PC-3 (cell line): ENCODE measurements at regions not wholly inside any gene's neighbourhood (a gene's known extent, or its start where the extent isn't known, plus 50 kb on each side); places are given as distances from the start of the nearest gene placed in this dataset.

ENCODE experiments used
- ATAC-seq: fragments of 200-7000 bp; cut with Tn5 transposase; 2 replicates; pipeline ENCODE4 v1.9.1; 2020; ENCODE audit warnings: mild to moderate bottlenecking, moderate library complexity
- BruUV-seq: library from RNA; stranded (reverse); fragments of 400-500 nt; replicated peaks from 2 replicates; lab custom pipeline; 2021; lab: Mats Ljungman, UMichigan
- CTCF ChIA-PET: fragments of 300-600 bp; sonication (Branson Sonifier 250); formaldehyde crosslinking; loops from one replicate; lab custom pipeline; 2022; ENCODE audit warnings: antibody characterized with exemption; lab: Charles Lee
- POLR2A ChIA-PET: fragments of 300-600 bp; sonication (Branson Sonifier 250); formaldehyde crosslinking; loops from one replicate; lab custom pipeline; 2022; ENCODE audit warnings: antibody characterized with exemption; ENCODE audit not compliant: unreplicated experiment; lab: Charles Lee
- DNase-seq: peaks from one replicate; pipeline ENCODE4 v3.0.0-alpha.2; 2015
- H2AFZ ChIP-seq: fragments of 300-600 bp; sonication (generic); 2 replicates; pipeline ENCODE4 v1.6.0; 2016; ENCODE audit warnings: antibody characterized with exemption, low read length
- H3F3A ChIP-seq: fragments of 300-600 bp; sonication (generic); one replicate; pipeline ENCODE4 v1.6.0; 2017; ENCODE audit warnings: antibody characterized with exemption, low read length, control low read depth, mild to moderate bottlenecking; ENCODE audit not compliant: unreplicated experiment
- H3K27ac ChIP-seq: fragments of 300-600 bp; sonication (generic); 2 replicates; pipeline ENCODE4 v1.5.1; 2016; ENCODE audit warnings: mild to moderate bottlenecking, low read length
- H3K27me3 ChIP-seq: fragments of 300-600 bp; sonication (generic); 2 replicates; pipeline ENCODE4 v1.6.1; 2016; ENCODE audit warnings: low read length, mixed read lengths
- H3K36me3 ChIP-seq: fragments of 300-600 bp; sonication (generic); 2 replicates; pipeline ENCODE4 v1.6.1; 2016; ENCODE audit warnings: low read depth, mixed run types, low read length, mixed read lengths
- H3K4me1 ChIP-seq: fragments of 300-600 bp; sonication (generic); 2 replicates; pipeline ENCODE4 v1.5.1; 2016; ENCODE audit warnings: low read length; ENCODE audit not compliant: insufficient read depth
- H3K4me2 ChIP-seq: fragments of 300-600 bp; sonication (generic); 2 replicates; pipeline ENCODE4 v1.6.0; 2016; ENCODE audit warnings: low read length
- H3K4me3 ChIP-seq: fragments of 300-600 bp; sonication (generic); 2 replicates; pipeline ENCODE4 v1.5.1; 2016; ENCODE audit warnings: mild to moderate bottlenecking, low read length, mixed read lengths
- H3K79me2 ChIP-seq: fragments of 300-600 bp; sonication (generic); 2 replicates; pipeline ENCODE4 v1.6.1; 2017; ENCODE audit warnings: low read length, mixed read lengths
- H3K9ac ChIP-seq: fragments of 300-600 bp; sonication (generic); 2 replicates; pipeline ENCODE4 v1.6.0; 2016; ENCODE audit warnings: mild to moderate bottlenecking, low read length
- H3K9me2 ChIP-seq: fragments of 300-600 bp; sonication (generic); replicated peaks from 2 replicates; pipeline ENCODE4 v1.6.1; 2016; ENCODE audit warnings: mixed run types, low read length, mixed read lengths
- H3K9me3 ChIP-seq: fragments of 300-600 bp; sonication (generic); 2 replicates; pipeline ENCODE4 v1.6.1; 2016; ENCODE audit warnings: low read length, mixed read lengths
- H4K20me1 ChIP-seq: fragments of 300-600 bp; sonication (generic); 2 replicates; pipeline ENCODE4 v1.6.1; 2016; ENCODE audit warnings: low read length, mixed read lengths
- CTCF ChIP-seq: fragments of 300-600 bp; sonication (generic); conservative IDR thresholded peaks from 2 replicates; pipeline ENCODE4 v1.5.1; 2017; ENCODE audit warnings: antibody characterized with exemption, low read depth, mild to moderate bottlenecking, low read length
- EZH2 ChIP-seq: fragments of 300-600 bp; sonication (generic); IDR thresholded peaks from one replicate; pipeline ENCODE4 v1.6.1; 2017; ENCODE audit warnings: antibody characterized with exemption, mild to moderate bottlenecking, low read length; ENCODE audit not compliant: unreplicated experiment
- EZH2phosphoT487 ChIP-seq: fragments of 300-600 bp; sonication (generic); IDR thresholded peaks from 2 replicates; pipeline ENCODE4 v1.6.1; 2018; ENCODE audit warnings: mild to moderate bottlenecking, antibody characterized with exemption, low read length, borderline replicate concordance
- intact Hi-C: fragments of 100-400 bp; cut with micrococcal nuclease; formaldehyde crosslinking; loops from 2 replicates; pipeline ENCODE4 v1.9.0; 2023

GRCh38 chr18:72674710-72675109 is 130.6 kb upstream of the CBLN2 start:
- ATAC-seq (no peak), DNase-seq (no peak)
- Histone ChIP-seq H3K9me2 (no peaks in the 10 kb centered on the region), H2AFZ (no peak overlapping the region), H3K4me3 (no peak overlapping the region), H4K20me1 (no peaks in the 10 kb centered on the region), H3K79me2 (no peaks in the 10 kb centered on the region), H3K27ac (no peak overlapping the region), H3K27me3 (peaks cover 38% of the 10 kb centered on the region), H3K4me2 (no peak overlapping the region), H3K4me1 (no peaks in the 10 kb centered on the region), H3K9me3 (no peaks in the 10 kb centered on the region), H3K36me3 (no peaks in the 10 kb centered on the region), H3K9ac (no peak overlapping the region), H3F3A (no peaks in the 10 kb centered on the region)
- intact Hi-C loops: no loop called here
- BruUV-seq: no TSS peak
- ChIA-PET CTCF (no interaction called here), POLR2A (no interaction called here)
- no peak for TF ChIP-seq CTCF

- intact Hi-C loops: no loop called here
- TF ChIP-seq EZH2phosphoT487 (no peak), EZH2 (no peak), CTCF (no peak)
Measured at GRCh38 chr18:72673242-72673641, 129.1 kb upstream of the CBLN2 start.

GRCh38 chr18:72672364-72673184 is 128.4 kb upstream of the CBLN2 start:
- Histone ChIP-seq H4K20me1 (no peaks in the 10 kb centered on the region), H3K4me2 (no peak overlapping the region), H3K9me3 (no peaks in the 10 kb centered on the region), H3K9me2 (no peaks in the 10 kb centered on the region), H2AFZ (no peak overlapping the region), H3K4me3 (no peak overlapping the region), H3F3A (no peaks in the 10 kb centered on the region), H3K36me3 (no peaks in the 10 kb centered on the region), H3K9ac (no peak overlapping the region), H3K27me3 (peaks cover 26% of the 10 kb centered on the region), H3K4me1 (no peaks in the 10 kb centered on the region), H3K79me2 (no peaks in the 10 kb centered on the region), H3K27ac (no peak overlapping the region)
- DNase-seq (peak; percentile 62), ATAC-seq (peak; percentile 38; the same call in 1 of the 2 replicates)
- intact Hi-C loops: loop anchor here (1.0 kb wide), 1 partner anchor 19 kb away; no protein-coding TSS in a partner anchor
- no TSS peak for BruUV-seq
- TF ChIP-seq CTCF: peak; percentile 83
- no peak for TF ChIP-seq EZH2phosphoT487
- no peak for TF ChIP-seq EZH2
- ChIA-PET POLR2A (no interaction called here), CTCF (interaction anchor here (1.3 kb wide), 1 partner anchor 19 kb away, joined by 4 read pairs; no protein-coding TSS in a partner anchor)

More at GRCh38 chr18:72673242-72673641, 129.1 kb upstream of the CBLN2 start:
- H3K36me3 ChIP-seq: no peaks in the 10 kb centered on the region
- DNase-seq (no peak), ATAC-seq (no peak)
- no peaks in the 10 kb centered on the region for H3K79me2 ChIP-seq
- no peak overlapping the region for H3K4me2 ChIP-seq
- H4K20me1 ChIP-seq: no peaks in the 10 kb centered on the region
- no peak overlapping the region for H3K27ac ChIP-seq
- CTCF ChIA-PET: interaction anchor here (0.5 to 1.3 kb wide), 2 partner anchors 20 to 1331 kb away, joined by 4 read pairs; no protein-coding TSS in a partner anchor
- H2AFZ ChIP-seq: no peak overlapping the region
- no peak overlapping the region for H3K9ac ChIP-seq
- POLR2A ChIA-PET: no interaction called here
- no peaks in the 10 kb centered on the region for H3F3A ChIP-seq
- H3K4me1 ChIP-seq: no peaks in the 10 kb centered on the region
- BruUV-seq: no TSS peak
- no peak overlapping the region for H3K4me3 ChIP-seq
- H3K9me3 ChIP-seq: no peaks in the 10 kb centered on the region
- no peaks in the 10 kb centered on the region for H3K9me2 ChIP-seq
- peaks cover 33% of the 10 kb centered on the region for H3K27me3 ChIP-seq
